RPMI8226 (cell line): ENCODE measurements at regions not wholly inside any gene's neighbourhood (a gene's known extent, or its start where the extent isn't known, plus 50 kb on each side); places are given as distances from the start of the nearest gene placed in this dataset.
A peak's percentile ranks its signal among the peaks of the same experiment; 100 is the strongest.
"Not testable (repeated sequence)": the region's sequence is repeated elsewhere in the genome, so short reads cannot be mapped to it uniquely, and the experiment has no call there.

ENCODE experiments used
- DNase-seq: peaks from one replicate; pipeline ENCODE4 v3.0.0-alpha.2; 2015

DNA sequence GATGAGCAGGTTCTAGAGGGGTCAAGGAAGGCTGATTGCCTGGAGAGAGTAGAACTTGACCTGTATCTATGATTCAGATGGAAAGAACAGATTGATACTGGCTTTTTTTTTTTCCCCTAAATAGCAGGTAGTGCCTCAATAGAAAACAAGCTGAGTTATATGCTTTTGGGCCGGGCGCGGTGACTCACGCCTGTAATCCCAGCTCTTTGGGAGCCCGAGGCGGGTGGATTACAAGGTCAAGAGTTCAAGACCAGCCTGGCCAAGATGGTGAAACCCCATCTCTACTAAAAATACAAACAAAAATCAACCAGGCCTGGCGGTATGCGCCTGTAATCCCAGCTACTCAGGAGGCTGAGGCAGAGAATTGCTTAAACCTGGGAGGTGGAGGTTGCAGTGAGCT is 186.1 kb downstream of the CEP135 start:
- DNase-seq, result not testable (repeated sequence)

DNA sequence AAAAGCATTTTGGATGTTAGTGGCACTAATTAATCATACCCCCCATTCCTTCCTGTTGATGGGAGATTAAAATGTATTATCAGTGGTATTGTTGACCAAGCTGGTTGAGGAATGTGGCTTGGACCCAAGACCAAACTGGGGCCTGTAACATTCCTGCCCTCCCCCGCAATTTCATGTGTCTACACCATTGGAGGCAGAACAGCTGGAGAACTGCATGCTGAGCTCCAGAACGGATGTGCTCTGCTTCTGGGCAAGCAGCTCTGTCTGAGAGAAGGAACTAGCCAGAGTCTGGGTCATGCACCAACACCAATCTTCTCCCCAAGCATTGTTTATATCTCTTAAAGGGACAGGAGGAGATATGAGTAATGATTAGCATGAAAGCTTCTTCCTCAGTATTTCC is 185.5 kb downstream of the CEP135 start:
- no peak for DNase-seq

DNA sequence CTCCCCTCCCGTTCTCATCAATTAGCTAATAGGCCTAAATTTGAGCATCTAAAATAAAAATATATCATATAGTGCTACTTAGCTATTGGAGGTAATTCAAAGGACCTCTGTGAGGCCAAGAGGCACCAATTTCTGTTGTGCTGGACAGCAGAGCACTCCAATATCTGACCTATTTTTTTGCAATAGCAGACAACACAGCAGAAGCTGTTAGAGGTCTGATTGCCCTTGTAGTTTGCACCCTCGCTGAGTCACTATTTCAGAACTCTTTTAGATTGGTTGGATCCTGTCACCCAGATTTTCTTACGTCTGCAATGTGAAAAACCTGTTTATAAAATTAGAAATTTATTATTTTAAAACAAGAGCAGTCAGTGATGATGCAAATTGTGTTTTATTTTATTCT is 184.1 kb downstream of the CEP135 start:
- DNase-seq, result no peak

DNA sequence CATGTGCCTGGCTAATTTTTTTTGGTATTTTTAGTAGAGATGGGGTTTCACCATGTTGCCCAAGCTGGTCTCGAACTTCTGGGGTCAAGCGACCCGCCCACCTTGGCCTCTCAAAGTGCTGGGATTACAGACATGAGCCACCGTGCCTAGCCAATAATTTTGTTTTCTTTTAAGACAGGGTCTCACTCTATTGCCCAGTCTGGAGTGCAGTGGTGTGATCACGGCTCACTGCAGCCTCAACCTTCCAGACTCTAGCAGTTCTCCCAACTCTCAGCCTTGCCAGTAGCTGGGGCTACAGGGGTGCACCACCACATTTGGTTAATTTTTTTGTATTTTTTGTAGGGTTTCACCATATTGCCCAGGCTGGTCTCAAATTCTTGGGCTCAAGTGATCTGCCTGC is 183.4 kb downstream of the CEP135 start:
- DNase-seq, result not testable (repeated sequence)

DNA sequence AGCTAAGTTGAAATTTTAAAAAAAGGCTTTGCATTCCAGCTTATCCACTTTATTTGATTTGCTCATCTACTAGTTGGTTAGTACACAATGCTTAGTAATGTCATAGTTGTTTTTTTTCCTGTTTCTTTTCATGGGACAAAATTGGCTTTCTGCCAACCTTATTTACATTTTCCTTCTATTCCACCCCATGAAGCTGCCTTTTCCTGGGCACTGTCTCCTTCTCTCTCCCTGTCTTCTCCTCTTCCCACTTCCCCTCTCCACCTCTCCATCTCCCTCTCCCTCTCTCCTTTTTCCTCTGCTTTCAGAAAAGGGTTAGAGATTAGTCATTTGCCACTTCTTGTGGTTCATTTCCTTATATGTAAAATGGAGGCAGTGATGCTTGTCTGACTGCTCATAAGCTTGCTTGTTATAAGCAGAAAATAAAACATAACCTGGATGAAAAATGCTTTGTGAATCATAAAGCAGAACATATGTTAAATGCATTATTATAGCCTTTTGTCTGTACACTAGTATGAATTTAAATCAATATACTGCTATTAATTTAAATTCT is 181.9 kb downstream of the CEP135 start:
- DNase-seq, result no peak

DNA sequence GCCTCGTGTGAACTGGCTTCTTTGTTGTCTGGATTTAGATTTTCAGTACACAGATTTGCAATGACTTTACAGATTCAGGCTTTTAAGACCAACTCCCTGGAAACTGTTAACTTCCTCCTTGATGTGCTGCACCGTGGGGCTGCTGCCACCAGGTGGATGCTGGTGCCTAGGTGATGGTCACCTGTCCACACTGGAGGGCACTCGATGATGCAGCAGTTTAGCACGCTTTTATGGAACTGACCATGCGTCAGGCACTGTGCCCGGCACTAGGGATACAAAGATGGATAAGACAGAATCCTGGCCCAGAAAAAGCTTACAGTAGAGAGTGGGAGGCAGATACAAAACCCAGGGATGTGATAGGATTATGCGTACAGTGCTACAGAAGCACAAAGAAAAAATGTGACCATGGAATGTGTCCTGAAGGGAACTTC is 180.7 kb downstream of the CEP135 start:
- DNase-seq, result peak; percentile 34

DNA sequence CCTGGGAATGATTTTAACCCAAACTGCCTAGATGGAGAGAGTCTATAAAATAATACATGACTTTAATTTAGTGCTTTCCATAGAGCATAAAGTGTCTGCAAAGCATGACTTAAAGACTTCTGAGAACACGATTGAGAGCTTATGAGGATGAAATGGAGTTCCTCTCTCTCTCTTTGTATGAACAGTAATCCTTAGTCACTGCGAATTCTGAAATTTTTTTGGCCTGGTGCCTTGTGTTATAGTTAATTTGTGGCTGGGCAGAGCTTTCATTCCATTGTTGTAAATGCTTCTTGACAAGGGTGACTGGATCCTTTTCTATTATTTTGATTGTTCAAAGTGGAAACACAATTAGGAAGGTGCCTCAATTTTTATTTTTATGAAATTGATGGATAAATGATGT is 179.5 kb downstream of the CEP135 start:
- no peak for DNase-seq

DNA sequence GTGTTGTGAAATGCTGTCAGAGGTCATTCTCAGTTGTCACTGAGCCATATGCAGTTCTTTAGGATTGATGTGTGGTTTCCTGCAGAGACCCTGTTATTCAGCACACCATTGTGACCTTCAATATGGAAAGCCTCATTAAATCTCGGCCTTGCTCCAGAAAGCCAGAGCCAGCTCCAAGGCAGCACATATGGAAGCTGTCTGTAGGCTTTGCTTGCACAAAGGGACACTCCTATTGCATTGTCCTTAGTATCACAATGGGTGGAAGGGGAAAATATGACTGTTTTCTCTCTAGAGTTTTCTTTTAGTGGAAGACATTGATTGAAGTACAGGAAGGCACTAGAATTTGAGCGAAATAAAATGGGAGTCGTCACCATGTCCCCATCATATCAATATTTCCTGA is 179.0 kb downstream of the CEP135 start:
- DNase-seq, result no peak

DNA sequence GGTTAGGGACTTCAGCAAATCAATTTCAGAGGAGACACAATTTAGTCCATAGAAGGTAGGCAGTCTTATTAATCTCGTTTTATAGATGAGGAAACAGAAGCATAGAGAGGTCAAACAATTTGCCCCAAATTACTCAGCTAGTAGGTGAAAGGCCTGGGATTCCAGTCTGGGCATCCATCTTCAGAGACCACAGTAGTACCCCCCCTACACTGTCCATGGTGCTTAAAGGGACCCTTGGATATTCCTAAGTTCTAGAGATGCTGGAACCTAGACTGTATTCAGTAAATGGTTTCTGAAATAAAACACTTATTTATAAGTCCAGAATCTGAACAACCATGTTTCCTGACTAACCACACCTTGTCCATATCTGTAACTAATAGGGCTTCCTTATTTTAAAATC is 174.8 kb downstream of the CEP135 start:
- no peak for DNase-seq

DNA sequence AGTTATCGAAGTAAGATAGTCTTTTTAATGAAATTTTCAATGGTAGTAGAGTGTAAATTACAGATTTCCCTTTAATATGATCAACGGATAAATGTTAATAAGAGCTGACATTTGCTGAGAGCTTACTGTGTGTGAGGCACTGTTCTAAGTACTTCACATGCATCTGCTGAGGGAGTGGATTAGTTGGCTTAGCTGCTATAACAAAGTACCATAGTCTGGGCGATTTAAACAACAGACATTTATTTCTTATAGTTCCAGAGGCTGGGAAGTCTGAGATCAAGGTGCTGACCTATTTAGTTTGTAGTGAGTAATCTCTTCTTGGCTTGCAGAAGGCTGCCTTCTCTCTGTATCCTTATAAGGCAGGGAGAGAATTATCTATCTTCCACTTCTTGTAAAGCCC is 174.3 kb downstream of the CEP135 start:
- DNase-seq, result no peak

DNA sequence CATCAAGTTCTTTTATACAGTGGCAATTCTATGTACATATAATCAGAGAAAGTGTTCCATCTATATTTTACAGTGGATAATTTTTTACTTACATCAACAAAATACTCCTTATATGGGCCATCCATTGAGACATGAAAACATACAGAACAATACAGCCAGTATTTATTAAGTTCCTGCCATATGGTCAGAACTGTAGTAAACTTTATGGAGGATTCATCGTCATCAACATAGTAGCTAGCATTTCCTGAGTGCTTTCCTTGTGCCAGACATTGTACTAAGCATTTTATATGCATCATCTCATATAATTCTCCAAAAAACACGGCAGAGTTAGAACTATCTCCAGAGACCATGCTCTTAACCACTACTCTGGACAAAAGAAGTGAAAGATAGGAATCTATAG is 170.1 kb downstream of the CEP135 start:
- no peak for DNase-seq

DNA sequence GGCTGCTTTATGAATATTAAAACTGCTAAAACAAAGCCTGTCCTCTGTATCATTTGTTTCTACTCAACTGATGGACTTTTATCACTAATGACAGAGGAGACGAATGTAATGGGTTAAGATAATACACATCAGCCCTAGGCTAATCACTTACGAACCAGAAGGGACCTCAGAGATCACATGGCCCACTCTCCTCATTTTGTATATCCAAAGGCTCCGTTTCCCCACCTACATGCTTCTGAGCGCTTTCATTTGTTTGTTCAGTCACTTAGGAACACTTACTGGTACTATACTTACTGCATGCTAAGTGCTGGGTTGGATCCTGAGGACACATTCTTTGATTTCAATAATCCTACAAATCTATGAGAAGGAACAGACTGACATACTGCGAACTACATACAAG is 169.3 kb downstream of the CEP135 start:
- no peak for DNase-seq

DNA sequence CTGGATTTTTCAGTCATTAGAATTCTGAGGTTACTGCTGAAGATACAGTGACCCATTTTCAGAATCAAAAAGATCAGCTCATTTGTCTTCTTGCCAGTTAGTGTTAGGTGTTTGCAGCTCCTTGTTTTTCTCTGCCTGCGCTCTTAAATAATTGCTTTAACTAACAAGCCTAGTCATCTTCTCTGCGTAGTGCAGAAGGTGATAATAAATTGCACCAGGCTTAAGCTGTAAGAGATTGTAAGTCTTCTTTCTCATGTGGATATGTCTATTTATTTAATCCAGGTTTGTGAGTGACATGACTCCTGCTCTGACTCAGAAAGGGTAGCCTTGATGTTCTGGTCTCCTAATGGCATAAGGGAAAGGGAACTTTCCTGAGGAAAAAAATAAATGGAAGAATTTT is 167.2 kb downstream of the CEP135 start:
- DNase-seq, result no peak

DNA sequence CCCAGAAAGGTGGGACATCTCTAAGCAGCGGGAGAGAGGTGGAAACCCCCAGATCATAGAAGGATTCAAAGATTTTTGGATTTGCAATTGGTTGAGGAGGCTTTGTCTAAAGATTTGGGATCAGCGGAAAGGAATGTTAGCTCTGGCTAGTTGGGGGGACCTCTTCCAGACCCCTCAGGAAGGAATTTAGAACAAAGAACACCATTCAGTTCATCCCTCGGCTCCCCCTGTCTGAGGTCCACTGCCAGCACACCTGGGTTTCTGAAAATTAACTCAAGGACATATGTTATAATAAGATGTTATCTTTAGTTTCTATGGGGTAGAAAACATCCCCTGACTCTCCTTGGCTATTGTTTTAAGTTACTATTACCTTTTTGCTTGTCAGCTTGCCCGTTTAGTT is 163.6 kb downstream of the CEP135 start:
- DNase-seq, result no peak

DNA sequence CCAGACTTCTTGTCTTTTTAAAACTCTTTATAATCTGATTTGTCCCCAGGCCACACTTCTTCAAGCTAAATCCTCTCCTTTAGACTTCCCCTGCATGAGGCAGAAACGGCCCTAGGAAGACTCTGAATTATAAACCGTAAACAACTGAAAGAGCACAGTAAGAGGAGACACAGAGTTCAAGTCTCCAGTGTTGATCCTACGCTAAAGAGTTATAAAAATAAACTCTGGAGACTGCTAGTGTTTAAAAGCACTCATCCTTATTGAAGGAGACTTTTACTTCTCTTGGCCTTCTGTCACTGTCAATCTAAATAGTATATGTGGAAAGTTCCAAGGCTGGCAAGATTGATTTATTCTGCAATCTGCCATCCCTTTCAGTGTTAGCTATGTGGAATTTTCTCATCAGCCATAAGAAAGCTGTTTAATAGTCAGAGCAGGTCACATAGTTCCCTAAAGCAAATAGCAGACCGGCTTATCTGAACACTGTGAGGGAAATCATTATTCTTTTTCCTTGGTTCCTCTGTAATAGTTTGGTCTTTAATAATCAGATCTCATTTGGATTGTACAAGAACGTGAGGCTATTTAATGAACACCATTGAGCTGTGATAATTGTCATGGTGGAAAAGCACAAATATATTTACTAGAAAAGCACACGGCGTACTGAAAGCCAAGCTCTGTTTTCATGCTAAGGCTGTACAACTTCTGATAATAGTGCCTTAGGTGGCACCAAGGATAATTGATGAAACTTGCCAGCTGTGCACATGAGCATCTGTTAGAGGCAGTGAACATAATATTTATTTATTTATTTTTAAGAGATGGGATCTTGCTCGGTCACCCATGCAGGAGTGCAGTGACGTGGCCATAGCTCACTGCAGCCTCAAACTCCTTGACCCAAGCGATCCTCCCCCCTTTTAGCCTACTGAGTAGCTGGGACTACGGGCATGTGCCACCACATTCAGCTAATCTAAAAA is 157.7 kb downstream of the CEP135 start:
- no peak for DNase-seq

DNA sequence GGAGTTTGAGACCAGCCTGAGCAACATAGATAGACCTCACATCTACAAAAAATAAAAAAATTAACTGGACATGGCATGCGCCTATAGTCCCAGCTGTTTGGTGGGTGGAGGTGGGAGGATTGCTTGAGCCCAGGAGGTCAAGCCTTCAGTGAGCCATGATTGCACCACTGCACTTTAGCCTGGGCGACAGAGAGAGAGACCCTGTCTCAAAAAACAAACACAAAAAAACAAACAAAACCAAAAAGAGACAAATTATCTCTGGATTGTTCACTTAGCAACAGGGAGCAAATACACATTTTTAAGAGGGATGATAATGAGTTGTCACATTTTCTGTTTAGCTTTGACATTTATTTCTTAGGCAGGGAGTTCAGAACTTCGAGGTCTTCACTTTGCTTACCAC is 155.4 kb downstream of the CEP135 start:
- no peak for DNase-seq

DNA sequence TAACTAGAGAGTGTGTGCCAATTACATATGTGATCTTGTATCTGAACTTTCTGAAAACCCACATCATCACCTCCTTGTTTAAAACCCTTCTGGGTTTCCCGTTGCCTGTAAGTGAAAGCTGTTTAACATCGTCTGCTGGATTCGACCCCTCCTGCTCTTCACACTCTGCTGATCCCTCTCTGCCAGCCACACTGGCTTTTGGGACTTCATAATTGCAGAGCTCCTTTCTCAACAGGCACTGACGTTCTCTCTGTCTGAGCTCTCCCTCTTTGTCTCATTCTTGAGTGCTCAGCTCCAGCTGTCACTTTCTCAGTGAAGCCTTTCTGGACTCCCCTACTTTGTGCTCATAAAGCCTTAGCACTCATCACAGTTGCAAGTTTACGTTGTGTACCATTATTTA is 153.9 kb downstream of the CEP135 start:
- DNase-seq, result no peak

DNA sequence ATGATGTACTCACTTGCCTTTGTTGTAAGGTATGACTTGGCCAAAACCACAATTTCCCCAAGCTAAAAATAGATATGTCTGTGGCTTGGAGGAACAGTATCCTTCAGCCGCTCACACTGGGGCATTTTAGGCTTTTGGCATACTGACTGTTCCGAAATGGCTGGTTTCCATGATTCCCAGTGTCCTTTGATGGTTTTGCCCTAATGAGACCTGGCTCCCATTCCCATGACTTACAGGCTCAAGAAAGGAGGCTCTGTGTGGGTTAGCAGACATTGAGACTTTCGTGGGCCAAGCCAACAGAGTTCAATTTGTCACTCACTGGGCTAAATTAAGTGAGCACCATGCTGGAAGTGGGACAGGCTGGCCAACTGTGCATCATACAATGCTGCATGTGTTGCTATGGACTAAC is 150.6 kb downstream of the CEP135 start:
- DNase-seq, result peak; percentile 13

DNA sequence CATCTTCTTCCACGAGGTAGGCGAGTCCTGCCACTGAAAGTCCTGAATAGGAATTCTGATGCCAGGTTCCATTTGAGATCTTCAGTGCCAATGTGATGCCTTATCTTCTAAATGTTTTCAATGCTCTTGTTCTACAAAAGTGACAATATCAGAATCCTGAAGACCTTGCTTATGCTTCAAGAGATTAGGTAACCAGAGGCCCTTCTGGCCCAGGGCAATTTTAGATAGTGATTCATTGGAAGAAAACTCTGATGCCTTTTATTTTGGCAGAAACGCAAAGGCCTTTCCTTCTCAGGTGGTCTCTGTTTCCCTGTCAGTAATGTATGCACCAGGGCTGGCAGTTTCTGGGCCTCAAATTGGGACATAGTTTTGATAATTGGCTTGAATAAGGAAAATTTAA is 144.8 kb downstream of the CEP135 start:
- no peak for DNase-seq

DNA sequence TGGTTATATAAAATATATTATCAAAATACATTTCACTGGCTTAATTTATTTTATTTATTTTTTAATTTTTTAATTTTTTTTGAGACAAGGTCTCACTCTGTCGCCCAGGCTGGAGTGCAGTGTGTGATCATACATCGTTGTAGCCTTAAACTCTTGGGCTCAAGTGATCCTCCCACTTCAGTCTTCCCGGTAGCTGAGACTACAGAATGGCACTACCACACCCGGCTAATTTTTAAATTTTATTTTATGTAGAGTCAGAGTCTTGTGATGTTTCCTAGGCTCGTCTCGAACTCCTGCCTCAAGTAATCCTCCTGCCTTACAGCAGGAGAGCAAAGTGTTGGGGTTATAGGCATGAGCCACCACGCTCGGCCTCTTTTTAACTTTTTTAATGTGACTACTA is 143.8 kb downstream of the CEP135 start:
- DNase-seq, result no peak

DNA sequence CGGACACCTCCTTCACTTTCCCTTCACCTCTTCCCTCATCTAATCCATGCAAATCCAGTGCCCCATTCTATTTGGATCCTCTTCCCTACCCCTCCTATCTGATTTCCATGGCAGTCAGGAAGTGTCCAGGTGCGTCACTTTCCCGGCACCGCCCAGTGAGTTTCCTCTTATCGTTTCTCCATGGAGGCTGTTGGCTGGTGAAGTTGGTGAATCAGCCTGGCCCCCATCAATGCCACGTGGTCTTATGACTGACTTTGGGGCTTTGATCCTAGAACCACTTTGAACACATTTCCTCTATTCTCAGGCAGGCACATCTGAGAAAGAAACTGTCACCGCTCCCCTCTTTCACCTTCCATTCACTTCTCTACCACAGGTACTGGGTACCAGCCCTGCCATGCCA is 137.8 kb downstream of the CEP135 start:
- no peak for DNase-seq

DNA sequence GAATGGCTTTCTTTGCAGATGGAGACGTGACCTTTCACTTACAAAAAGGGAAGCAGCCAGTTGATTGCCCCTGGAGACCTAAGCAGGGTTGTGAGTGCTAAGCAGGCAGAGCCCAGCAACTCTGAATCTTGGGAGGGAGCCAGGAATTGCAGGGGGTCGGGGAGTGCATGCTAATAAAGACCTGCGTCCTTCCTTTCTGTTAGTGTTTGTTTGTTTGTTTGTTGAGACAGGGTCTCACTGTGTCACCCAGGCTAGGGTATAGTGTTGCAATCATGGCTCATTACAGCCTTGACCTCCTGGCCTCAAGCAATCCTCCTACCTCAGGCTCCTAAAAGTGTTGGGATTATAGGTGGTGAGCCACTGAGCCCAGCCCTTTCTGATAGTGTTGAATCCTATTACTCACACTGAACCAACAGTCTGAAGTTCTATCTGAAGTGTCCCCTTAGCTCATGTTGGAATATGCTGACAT is 137.4 kb downstream of the CEP135 start:
- no peak for DNase-seq

DNA sequence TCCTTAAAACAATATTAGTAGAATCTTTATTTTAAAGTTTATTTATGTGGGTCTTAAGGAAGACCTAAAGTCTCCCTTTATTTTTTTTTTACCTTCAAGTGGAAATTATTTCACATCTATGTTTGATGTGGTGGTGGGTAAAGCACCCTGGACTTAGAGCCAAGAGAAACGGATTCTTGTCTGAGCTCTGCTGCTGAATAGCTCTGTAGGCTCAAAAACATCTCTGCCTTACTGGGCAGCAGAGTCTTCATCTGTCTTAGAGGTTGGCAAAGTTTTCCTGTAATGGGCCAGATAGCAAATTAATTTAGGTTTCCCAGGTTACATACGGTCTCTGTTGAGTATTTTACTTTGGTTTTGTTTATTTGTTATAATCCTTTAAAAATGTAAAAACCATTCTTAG is 136.5 kb downstream of the CEP135 start:
- DNase-seq, result no peak

DNA sequence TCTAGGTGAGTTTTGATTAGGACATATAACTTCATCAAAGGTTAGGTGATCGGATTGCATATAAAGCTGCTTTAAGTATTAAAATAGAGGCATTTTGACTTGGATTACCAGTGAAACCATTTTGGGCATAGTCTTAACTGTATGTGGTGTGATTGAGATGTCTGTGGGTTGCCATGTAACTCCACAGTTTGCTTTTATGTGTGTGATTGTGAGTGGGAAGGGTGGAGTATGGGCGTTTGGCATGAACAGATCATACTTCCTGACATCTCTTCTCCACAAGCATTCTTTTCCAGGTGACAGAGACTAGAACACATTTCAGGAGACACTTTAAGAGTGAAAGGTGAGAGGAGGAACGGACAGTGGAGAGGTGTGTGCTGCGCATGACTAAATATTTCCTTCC is 136.1 kb downstream of the CEP135 start:
- DNase-seq, result no peak
